ENCODE measurements at regions not wholly inside any gene's neighbourhood (a gene's known extent, or its start where the extent isn't known, plus 50 kb on each side); places are given as distances from the start of the nearest gene placed in this dataset.

DNA sequence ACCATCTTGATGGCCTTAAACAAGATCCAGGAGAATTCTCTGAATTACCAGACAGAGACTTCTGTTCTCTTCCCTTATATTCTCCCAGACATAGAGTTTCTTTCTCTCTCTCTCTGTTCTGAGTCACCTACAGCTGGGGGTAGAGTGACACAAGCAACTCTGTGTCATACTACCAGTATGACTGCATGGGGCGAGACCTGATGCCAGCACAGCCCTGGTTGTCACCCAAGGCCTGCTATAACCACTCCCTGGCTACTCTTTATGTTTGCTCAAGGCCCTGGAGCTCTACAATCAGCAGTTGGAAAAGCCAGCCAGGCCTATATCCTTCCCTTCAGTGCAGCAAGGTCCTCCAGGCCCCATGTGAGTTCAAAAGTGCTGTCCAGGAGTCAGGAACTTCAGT lies 114.2 kb upstream of the TENT5D start:
- no peak for DNase-seq (ENCODE audit: low read depth in 2 of 2)

DNA sequence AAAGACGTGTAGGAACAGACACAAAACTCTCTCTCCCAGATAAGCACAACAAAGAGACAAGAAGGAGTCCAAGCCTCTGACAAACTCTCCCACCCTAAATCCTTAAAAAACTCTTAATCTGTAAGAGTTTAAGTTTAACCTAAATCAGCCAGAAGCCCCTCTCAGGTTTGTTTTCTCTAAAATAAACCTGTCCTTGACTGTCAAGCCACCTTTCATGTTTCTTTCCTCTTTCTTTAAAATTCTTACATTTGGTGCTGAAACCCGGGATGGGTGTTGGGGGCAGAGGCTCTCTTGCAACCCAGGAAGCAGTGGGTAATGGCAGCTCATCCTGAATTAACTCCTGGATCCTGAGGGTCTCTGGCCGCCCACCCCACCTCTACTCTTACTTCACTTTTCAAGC lies 107.8 kb upstream of the TENT5D start:
- DNase-seq (ENCODE audit: low read depth in 2 of 2): no peak

DNA sequence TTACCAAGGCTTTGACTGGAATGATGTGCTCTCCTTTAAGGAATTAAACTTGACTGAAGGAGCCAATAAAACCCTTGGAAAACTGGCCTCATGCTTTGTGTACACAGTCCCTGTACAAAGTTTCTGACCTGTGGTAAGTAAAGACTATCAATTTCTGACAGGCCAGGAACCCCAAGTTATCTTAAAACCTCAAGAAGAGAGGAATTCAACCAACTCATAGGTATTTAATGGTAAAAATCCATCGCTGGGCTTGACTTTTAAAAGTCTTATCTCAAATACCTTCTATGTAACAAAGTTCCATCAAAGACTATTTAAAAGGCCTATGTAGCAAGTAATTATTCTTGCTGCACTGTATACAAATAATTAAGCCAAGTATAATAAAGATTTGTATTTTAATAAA lies 103.7 kb upstream of the TENT5D start:
- DNase-seq (ENCODE audit: low read depth in 2 of 2): no peak

DNA sequence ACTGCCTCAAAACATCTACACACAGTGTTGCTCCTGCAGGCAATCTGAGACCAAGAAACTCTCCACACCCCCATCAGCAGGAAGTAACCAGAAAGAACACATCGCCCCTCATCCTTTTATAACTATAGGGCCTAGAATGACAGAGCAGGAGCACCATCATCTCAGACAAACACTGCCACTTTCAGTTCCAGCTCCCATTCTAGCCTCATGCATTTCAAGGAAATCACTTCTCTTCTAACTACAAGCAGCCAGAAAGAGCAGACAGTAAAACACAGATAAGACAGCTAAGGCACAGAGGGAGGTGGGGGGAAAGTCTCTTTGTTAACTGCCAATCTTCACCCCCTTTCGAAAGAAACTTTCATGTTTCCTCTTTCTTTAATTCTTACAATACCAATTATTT lies 102.6 kb upstream of the TENT5D start:
- DNase-seq (ENCODE audit: low read depth in 2 of 2): no peak

DNA sequence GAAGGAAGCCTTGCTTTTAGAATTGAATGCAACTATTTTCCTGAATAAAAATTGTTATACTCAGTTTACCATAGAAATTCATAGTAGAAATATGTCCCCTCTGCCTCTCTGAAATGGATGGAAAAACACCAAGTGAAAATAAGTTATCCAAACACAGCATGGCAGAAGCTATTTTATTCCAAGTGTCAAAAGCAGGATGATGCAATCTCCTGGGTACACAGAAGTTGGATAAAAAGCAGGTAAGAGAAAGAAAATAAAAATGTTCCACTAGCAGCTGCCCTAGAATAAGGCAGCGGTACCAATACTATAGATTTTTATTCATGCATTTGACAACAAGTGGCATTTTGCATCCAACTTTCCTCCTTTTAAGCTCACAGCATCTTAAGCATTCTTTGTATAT lies 89.0 kb upstream of the TENT5D start:
- no peak for DNase-seq (ENCODE audit: low read depth in 2 of 2)

DNA sequence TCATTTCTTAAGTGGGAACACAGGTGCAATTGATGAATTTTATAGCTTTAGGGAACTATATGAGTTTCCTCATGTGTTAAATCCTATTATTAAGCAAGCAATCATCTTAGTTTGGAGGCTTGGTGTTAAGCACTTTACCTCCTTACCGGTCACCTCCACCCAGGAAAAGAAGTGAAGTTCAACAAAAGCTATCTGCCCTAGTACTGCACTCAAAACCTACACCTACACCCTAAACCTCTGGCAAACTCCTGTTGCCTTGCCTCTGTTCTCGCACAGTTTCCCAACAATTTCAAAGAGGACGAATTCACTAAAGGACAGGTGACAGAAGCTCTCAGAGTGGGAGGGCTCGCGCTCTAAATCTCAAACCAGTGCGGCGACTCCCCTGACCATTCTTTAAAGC lies 85.7 kb upstream of the TENT5D start:
- no peak for DNase-seq (ENCODE audit: low read depth in 2 of 2)

DNA sequence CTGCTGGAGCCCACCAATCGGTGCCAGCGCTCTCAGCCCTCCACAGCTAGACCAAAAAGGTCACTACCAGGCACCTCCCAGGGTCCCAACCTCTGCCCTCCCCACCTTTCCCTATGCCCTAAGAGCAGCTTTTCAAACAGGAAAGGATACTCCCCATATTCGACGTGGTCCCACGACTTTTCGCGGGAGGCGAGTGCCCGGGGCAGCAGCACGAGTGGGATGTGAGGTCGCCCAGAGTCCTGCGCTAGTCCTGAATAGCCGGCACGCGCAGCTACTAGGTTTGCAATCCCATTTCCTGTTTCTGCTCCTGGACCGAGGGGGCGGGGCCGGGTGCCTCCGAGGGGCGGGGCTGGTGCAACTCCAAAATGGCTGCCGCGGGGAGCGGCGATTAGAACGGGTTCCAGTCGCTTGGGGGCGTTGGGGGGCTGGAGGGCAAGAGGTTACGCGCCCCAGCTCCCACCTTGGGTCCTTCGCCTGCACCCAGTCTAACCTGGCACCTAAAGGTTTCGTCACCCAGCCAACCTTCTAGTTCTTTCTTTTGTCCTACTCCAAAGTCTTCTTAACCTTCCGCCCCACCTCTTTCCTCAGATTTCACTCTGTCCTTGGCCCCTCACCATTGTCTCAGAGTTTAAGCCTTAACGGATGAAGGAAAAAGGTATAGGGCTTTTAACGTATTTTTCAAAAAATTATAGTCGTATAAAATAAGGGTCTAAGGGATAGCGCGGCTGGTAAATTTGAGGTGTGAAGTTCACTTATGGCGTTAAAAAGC lies 85.0 kb upstream of the TENT5D start:
- no peak for DNase-seq (ENCODE audit: low read depth in 2 of 2)

DNA sequence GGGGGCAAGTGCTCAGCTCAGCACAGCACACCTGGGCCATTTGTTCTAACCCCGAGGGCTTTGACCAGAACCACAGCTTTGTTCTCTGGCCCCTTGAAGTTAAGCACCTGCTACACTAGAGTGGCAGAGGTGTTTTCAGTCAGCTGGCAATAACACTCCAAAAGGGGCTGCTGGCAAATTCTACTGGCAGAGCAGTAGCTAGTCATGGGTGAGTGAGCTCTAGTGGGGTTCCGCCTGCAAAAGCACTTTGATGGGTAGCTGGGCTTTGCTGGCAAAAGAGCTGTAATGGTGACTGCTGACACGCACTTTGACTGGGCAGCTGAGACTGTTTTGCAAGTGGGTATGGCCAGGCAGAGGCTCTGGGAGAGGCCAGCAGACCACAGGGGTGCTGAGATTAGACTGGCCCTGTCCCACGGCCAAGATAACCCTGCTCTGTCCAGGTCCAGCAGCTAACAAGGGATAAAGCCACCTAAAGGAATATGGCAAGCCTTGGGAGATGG lies 65.2 kb upstream of the TENT5D start:
- no peak for DNase-seq (ENCODE audit: low read depth in 2 of 2)
